Calu3 (cell line): ENCODE measurements at regions not wholly inside any gene's neighbourhood (a gene's known extent, or its start where the extent isn't known, plus 50 kb on each side); places are given as distances from the start of the nearest gene placed in this dataset.
"Not testable (repeated sequence)": the region's sequence is repeated elsewhere in the genome, so short reads cannot be mapped to it uniquely, and the experiment has no call there.

Experiments
- BruUV-seq: library from RNA; stranded (reverse); fragments of 400-500 nt; replicated peaks from 2 replicates; lab custom pipeline; 2021; lab: Mats Ljungman, UMichigan
- CTCF ChIA-PET: fragments of 300-600 bp; sonication (Branson Sonifier 250); formaldehyde crosslinking; loops from one replicate; lab custom pipeline; 2022; ENCODE audit warnings: antibody characterized with exemption; lab: Charles Lee
- DNase-seq: peaks from one replicate; pipeline ENCODE4 v3.0.0; 2022
- H3K27ac Mint-ChIP-seq: one replicate; pipeline ENCODE4 v1.8.0; 2022; ENCODE audit warnings: mixed read lengths; ENCODE audit not compliant: unreplicated experiment
- H3K27me3 Mint-ChIP-seq: one replicate; pipeline ENCODE4 v1.8.0; 2022; ENCODE audit warnings: mixed read lengths; ENCODE audit not compliant: unreplicated experiment
- H3K36me3 Mint-ChIP-seq: one replicate; pipeline ENCODE4 v1.8.0; 2022; ENCODE audit warnings: mild to moderate bottlenecking, moderate library complexity, mixed read lengths; ENCODE audit not compliant: insufficient read depth, unreplicated experiment
- H3K4me1 Mint-ChIP-seq: one replicate; pipeline ENCODE4 v1.8.0; 2022; ENCODE audit warnings: mild to moderate bottlenecking, low read depth, mixed read lengths; ENCODE audit not compliant: unreplicated experiment
- H3K4me3 Mint-ChIP-seq: one replicate; pipeline ENCODE4 v1.8.0; 2022; ENCODE audit warnings: mild to moderate bottlenecking, low read depth, moderate library complexity, mixed read lengths; ENCODE audit not compliant: unreplicated experiment
- H3K9me3 Mint-ChIP-seq: one replicate; pipeline ENCODE4 v1.8.0; 2022; ENCODE audit warnings: low read depth, mixed read lengths; ENCODE audit not compliant: unreplicated experiment
- CTCF ChIP-seq: fragments of 200-600 bp; IDR thresholded peaks from one replicate; pipeline ENCODE4 v1.8.0; 2022; ENCODE audit warnings: antibody characterized with exemption; ENCODE audit not compliant: unreplicated experiment
- intact Hi-C: fragments of 100-400 bp; cut with micrococcal nuclease; formaldehyde crosslinking; loops from one replicate; pipeline ENCODE4 v1.10.0; 2022; ENCODE audit not compliant: unreplicated experiment

GRCh38 chr12:91743704-91744321, 401.8 kb downstream of the BTG1 start:
- Mint-ChIP-seq H3K27ac (no peak overlapping the region), H3K36me3 (no peaks in the 10 kb centered on the region), H3K4me3 (no peak overlapping the region), H3K27me3 (no peaks in the 10 kb centered on the region), H3K9me3 (peaks cover 7% of the 10 kb centered on the region), H3K4me1 (no peaks in the 10 kb centered on the region)
- DNase-seq, result no peak
- BruUV-seq, result no TSS peak
- TF ChIP-seq CTCF, result no peak
- CTCF ChIA-PET, result no interaction called here
- intact Hi-C loops, result no loop called here

- CTCF ChIA-PET, result no interaction called here
- Mint-ChIP-seq H3K27me3 (no peaks in the 10 kb centered on the region), H3K36me3 (no peaks in the 10 kb centered on the region), H3K4me3 (no peak overlapping the region), H3K4me1 (no peaks in the 10 kb centered on the region), H3K27ac (no peak overlapping the region), H3K9me3 (peaks cover 7% of the 10 kb centered on the region)
- no peak for TF ChIP-seq CTCF
- no peak for DNase-seq
- intact Hi-C loops, result no loop called here
- no TSS peak for BruUV-seq
Observed at GRCh38 chr12:91743280-91743679, 402.4 kb downstream of the BTG1 start.

- intact Hi-C loops, result no loop called here
Observed at GRCh38 chr12:91741932-91742331, 403.7 kb downstream of the BTG1 start.

GRCh38 chr12:91733846-91734245, 411.8 kb downstream of the BTG1 start:
- H3K27me3 Mint-ChIP-seq, CTCF ChIA-PET, H3K36me3 Mint-ChIP-seq, H3K9me3 Mint-ChIP-seq, H3K4me1 Mint-ChIP-seq, H3K27ac Mint-ChIP-seq, intact Hi-C loops, H3K4me3 Mint-ChIP-seq, DNase-seq, BruUV-seq: not testable (repeated sequence)

More at GRCh38 chr12:91741932-91742331, 403.7 kb downstream of the BTG1 start:
- CTCF ChIA-PET, result no interaction called here
- no peaks in the 10 kb centered on the region for H3K27me3 Mint-ChIP-seq
- no peak for DNase-seq
- no peak for TF ChIP-seq CTCF
- no TSS peak for BruUV-seq
- H3K4me1 Mint-ChIP-seq, result no peaks in the 10 kb centered on the region
- H3K4me3 Mint-ChIP-seq, result no peak overlapping the region
- H3K9me3 Mint-ChIP-seq, result peaks cover 7% of the 10 kb centered on the region
- no peaks in the 10 kb centered on the region for H3K36me3 Mint-ChIP-seq
- H3K27ac Mint-ChIP-seq, result no peak overlapping the region

GRCh38 chr12:91732086-91732485, 413.6 kb downstream of the BTG1 start:
- Mint-ChIP-seq H3K4me1 (no peaks in the 10 kb centered on the region), H3K9me3 (no peaks in the 10 kb centered on the region), H3K27me3 (no peaks in the 10 kb centered on the region), H3K4me3 (no peak overlapping the region), H3K36me3 (no peaks in the 10 kb centered on the region), H3K27ac (no peak overlapping the region)
- no peak for DNase-seq
- no TSS peak for BruUV-seq
- no peak for TF ChIP-seq CTCF
- CTCF ChIA-PET, result no interaction called here
- intact Hi-C loops, result no loop called here
